Lung (tissue), 11 donors: ENCODE measurements at regions not wholly inside any gene's neighbourhood (a gene's known extent, or its start where the extent isn't known, plus 50 kb on each side); places are given as distances from the start of the nearest gene placed in this dataset.

Source experiments
- ATAC-seq: fragments of 200-7000 bp; cut with Tn5 transposase; one replicate; pipeline ENCODE4 v1.9.1; 2020; ENCODE audit warnings: moderate number of reproducible peaks; ENCODE audit not compliant: insufficient read depth, low FRiP score
- DNase-seq, 3 donors: peaks; one replicate each; pipeline ENCODE4 v3.0.0-alpha.2; 2013 to 2017
- H3K27ac ChIP-seq, 2 donors: one replicate each; pipeline ENCODE4 v1.5.1; 2013; ENCODE audit warnings: mild to moderate bottlenecking in 2 of 2, moderate library complexity in 2 of 2, control low read depth in 1 of 2, inconsistent platforms in 1 of 2, low read depth in 1 of 2, low read length in 1 of 2
- H3K27me3 ChIP-seq, 3 donors: one replicate each; pipeline ENCODE4 v1.5.1; 2013; ENCODE audit warnings: low read length in 2 of 3; ENCODE audit not compliant: control insufficient read depth in 3 of 3, insufficient read depth in 3 of 3
- H3K36me3 ChIP-seq, 4 donors: one replicate each; pipeline ENCODE4 v1.5.1; 2013; ENCODE audit warnings: low read length in 4 of 4, mild to moderate bottlenecking in 1 of 4, moderate library complexity in 1 of 4; ENCODE audit not compliant: control insufficient read depth in 4 of 4, insufficient read depth in 4 of 4
- H3K4me1 ChIP-seq, 5 donors: one replicate each; pipeline ENCODE4 v1.5.1; 2013; ENCODE audit warnings: low read length in 5 of 5, mild to moderate bottlenecking in 2 of 5, moderate library complexity in 1 of 5; ENCODE audit not compliant: control insufficient read depth in 5 of 5, insufficient read depth in 5 of 5
- H3K4me3 ChIP-seq: one replicate; pipeline ENCODE4 v1.5.1; 2013; ENCODE audit warnings: mild to moderate bottlenecking, control low read depth, moderate library complexity
- H3K9ac ChIP-seq, 2 donors: one replicate each; pipeline ENCODE4 v1.5.1; 2013; ENCODE audit warnings: low read length in 2 of 2, control low read depth in 1 of 2; ENCODE audit not compliant: insufficient read depth in 1 of 2
- H3K9me3 ChIP-seq, 4 donors: one replicate each; pipeline ENCODE4 v1.5.1; 2013; ENCODE audit warnings: low read length in 3 of 4, mild to moderate bottlenecking in 1 of 4, moderate library complexity in 1 of 4; ENCODE audit not compliant: control insufficient read depth in 4 of 4, insufficient read depth in 3 of 4
- CTCF ChIP-seq: IDR thresholded peaks from 2 replicates; pipeline ENCODE4 v1.5.1; 2012; ENCODE audit warnings: mild to moderate bottlenecking; ENCODE audit errors: control extremely low read depth, extremely low read depth
- WGBS, 2 donors: extraction: QIAGEN DNeasy Blood & Tissue Kit; methylation state at CpG; one replicate each; pipeline ENCODE4 v1.1.7; 2013; 5-methylcytosine and 5-hydroxymethylcytosine counted together
- donor health status: control.
- donor health status: control.
- donor health status: Bipolar disorder and iron deficiency.
- donor health status: healthy.
- donor health status: DM: yes; HTN: yes; CAD: no.

GRCh38 chr12:92338671-92339070 lies 193.0 kb upstream of the BTG1 start:
- Histone ChIP-seq H3K9ac (no peak overlapping the region), H3K4me1 (peaks cover 0 to 14% (median 0%) of the 10 kb centered on the region in 5 donors), H3K9me3 (no peaks in the 10 kb centered on the region), H3K36me3 (no peaks in the 10 kb centered on the region), H3K4me3 (no peak overlapping the region), H3K27me3 (no peaks in the 10 kb centered on the region), H3K27ac (no peak overlapping the region)
- WGBS, 2 donors = 70 to 88% methylated on average over 1 of the region's 1 CpG
- TF ChIP-seq CTCF = no peak
- no peak for ATAC-seq
- DNase-seq = no peak

GRCh38 chr12:92338102-92338501 lies 192.5 kb upstream of the BTG1 start:
- no peak for DNase-seq
- Histone ChIP-seq H3K9me3 (no peaks in the 10 kb centered on the region), H3K4me1 (peaks cover 0 to 18% (median 0%) of the 10 kb centered on the region in 5 donors), H3K4me3 (no peak overlapping the region), H3K27ac (no peak overlapping the region), H3K36me3 (no peaks in the 10 kb centered on the region), H3K27me3 (no peaks in the 10 kb centered on the region), H3K9ac (no peak overlapping the region)
- 91 to 98% methylated on average over 2 of the region's 2 CpGs for WGBS, 2 donors
- no peak for TF ChIP-seq CTCF
- ATAC-seq = no peak

GRCh38 chr12:92337128-92337527 lies 191.5 kb upstream of the BTG1 start:
- peaks cover 0 to 18% (median 0%) of the 10 kb centered on the region in 5 donors for H3K4me1 ChIP-seq
- H3K27me3 ChIP-seq = no peaks in the 10 kb centered on the region
- 68 to 84% methylated on average over 4 of the region's 4 CpGs for WGBS, 2 donors
- TF ChIP-seq CTCF = no peak
- H3K27ac ChIP-seq = no peak overlapping the region
- ATAC-seq (no peak), DNase-seq (no peak)
- no peak overlapping the region for H3K4me3 ChIP-seq
- H3K36me3 ChIP-seq = no peaks in the 10 kb centered on the region
- H3K9ac ChIP-seq = no peak overlapping the region
- H3K9me3 ChIP-seq = no peaks in the 10 kb centered on the region

GRCh38 chr12:92336641-92337040 lies 191.0 kb upstream of the BTG1 start:
- Histone ChIP-seq H3K9ac (no peak overlapping the region), H3K27ac (no peak overlapping the region)
- 70 to 79% methylated on average over 2 of the region's 2 CpGs for WGBS, 2 donors

More at GRCh38 chr12:92336641-92337040, 191.0 kb upstream of the BTG1 start:
- no peak for TF ChIP-seq CTCF
- ATAC-seq (no peak), DNase-seq (peak in 2 of 3 donors; percentile 61 to 81)
- H3K27me3 ChIP-seq = no peaks in the 10 kb centered on the region
- H3K9me3 ChIP-seq = no peaks in the 10 kb centered on the region
- no peaks in the 10 kb centered on the region for H3K36me3 ChIP-seq
- H3K4me3 ChIP-seq = no peak overlapping the region
- H3K4me1 ChIP-seq = peaks cover 0 to 18% (median 0%) of the 10 kb centered on the region in 5 donors
